Osteocyte (in vitro differentiated cells): ENCODE measurements at regions not wholly inside any gene's neighbourhood (a gene's known extent, or its start where the extent isn't known, plus 50 kb on each side); places are given as distances from the start of the nearest gene placed in this dataset.
A peak's percentile ranks its signal among the peaks of the same experiment; 100 is the strongest.

Experiments
- DNase-seq: peaks from one replicate; pipeline ENCODE4 v3.0.0; 2021; ENCODE audit warnings: mixed read lengths; ENCODE audit not compliant: unreplicated experiment; ENCODE audit errors: extremely low spot score
- H3K27ac Mint-ChIP-seq: one replicate; pipeline ENCODE4 v1.8.0; 2021; ENCODE audit warnings: mild to moderate bottlenecking, mixed read lengths; ENCODE audit not compliant: unreplicated experiment
- H3K27me3 Mint-ChIP-seq: one replicate; pipeline ENCODE4 v1.8.0; 2021; ENCODE audit warnings: mixed read lengths; ENCODE audit not compliant: unreplicated experiment
- H3K36me3 Mint-ChIP-seq: one replicate; pipeline ENCODE4 v1.8.0; 2021; ENCODE audit warnings: mixed read lengths; ENCODE audit not compliant: unreplicated experiment
- H3K4me1 Mint-ChIP-seq: one replicate; pipeline ENCODE4 v1.8.0; 2021; ENCODE audit warnings: mixed read lengths; ENCODE audit not compliant: unreplicated experiment
- H3K4me3 Mint-ChIP-seq: one replicate; pipeline ENCODE4 v1.8.0; 2021; ENCODE audit warnings: mild to moderate bottlenecking, moderate library complexity, mixed read lengths; ENCODE audit not compliant: unreplicated experiment
- H3K9me3 Mint-ChIP-seq: one replicate; pipeline ENCODE4 v1.8.0; 2021; ENCODE audit warnings: mixed read lengths; ENCODE audit not compliant: unreplicated experiment
- CTCF ChIP-seq: fragments of 200-600 bp; sonication (generic); IDR thresholded peaks from 2 replicates; pipeline ENCODE4 v1.5.0; 2021; ENCODE audit warnings: antibody characterized with exemption, mild to moderate bottlenecking, moderate library complexity

GRCh38 chr2:239472235-239472775 is 71.5 kb upstream of the HDAC4 start:
- DNase-seq = peak; percentile 48
- no peak for TF ChIP-seq CTCF

GRCh38 chr2:239471011-239471792 is 70.4 kb upstream of the HDAC4 start:
- H3K9me3 Mint-ChIP-seq = peaks cover 8% of the 10 kb centered on the region
- DNase-seq = peak; percentile 71
- TF ChIP-seq CTCF = no peak
- no peaks in the 10 kb centered on the region for H3K27me3 Mint-ChIP-seq
- H3K27ac Mint-ChIP-seq = no peak overlapping the region
- H3K4me3 Mint-ChIP-seq = no peak overlapping the region
- no peaks in the 10 kb centered on the region for H3K36me3 Mint-ChIP-seq
- no peaks in the 10 kb centered on the region for H3K4me1 Mint-ChIP-seq

More at GRCh38 chr2:239472235-239472775, 71.5 kb upstream of the HDAC4 start:
- H3K4me3 Mint-ChIP-seq = no peak overlapping the region
- no peak overlapping the region for H3K27ac Mint-ChIP-seq
- no peaks in the 10 kb centered on the region for H3K36me3 Mint-ChIP-seq
- no peaks in the 10 kb centered on the region for H3K4me1 Mint-ChIP-seq
- H3K9me3 Mint-ChIP-seq = peaks cover 8% of the 10 kb centered on the region
- H3K27me3 Mint-ChIP-seq = no peaks in the 10 kb centered on the region

GRCh38 chr2:239470151-239470900 is 69.5 kb upstream of the HDAC4 start:
- Mint-ChIP-seq H3K4me1 (no peaks in the 10 kb centered on the region), H3K27me3 (no peaks in the 10 kb centered on the region), H3K36me3 (no peaks in the 10 kb centered on the region), H3K9me3 (peaks cover 8% of the 10 kb centered on the region), H3K4me3 (no peak overlapping the region), H3K27ac (no peak overlapping the region)
- TF ChIP-seq CTCF = no peak
- DNase-seq = peak; percentile 67

- no peak for TF ChIP-seq CTCF
- Mint-ChIP-seq H3K27ac (no peak overlapping the region), H3K9me3 (peaks cover 5% of the 10 kb centered on the region), H3K4me1 (peaks cover 4% of the 10 kb centered on the region), H3K4me3 (no peak overlapping the region), H3K36me3 (no peaks in the 10 kb centered on the region), H3K27me3 (no peaks in the 10 kb centered on the region)
- peak; percentile 68 for DNase-seq
Observed at GRCh38 chr2:239469106-239469960, 68.5 kb upstream of the HDAC4 start.
